ENCODE measurements at regions not wholly inside any gene's neighbourhood (a gene's known extent, or its start where the extent isn't known, plus 50 kb on each side); places are given as distances from the start of the nearest gene placed in this dataset.
"Not testable (repeated sequence)": the region's sequence is repeated elsewhere in the genome, so short reads cannot be mapped to it uniquely, and the experiment has no call there.

DNA sequence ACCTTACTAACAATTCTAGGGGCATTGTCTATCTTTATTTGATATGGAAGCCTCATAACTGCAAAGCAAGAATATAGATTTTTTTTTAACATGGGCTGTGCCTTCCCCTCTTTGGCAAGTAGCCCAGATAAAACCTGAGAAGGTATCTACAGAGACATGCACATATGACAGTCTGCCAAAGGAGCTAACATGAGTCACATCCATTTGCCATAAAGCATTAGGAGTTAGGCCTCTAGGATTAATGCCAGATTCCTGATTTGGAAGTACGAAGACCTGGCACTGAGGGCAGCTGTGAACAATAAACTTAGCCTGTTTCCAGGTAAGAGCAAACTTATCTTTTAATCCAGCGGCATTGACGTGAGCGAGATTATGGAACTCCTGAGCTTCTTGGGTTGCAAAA is 808.7 kb downstream of the SLC6A15 start:
- DNase-seq, result not testable (repeated sequence)

DNA sequence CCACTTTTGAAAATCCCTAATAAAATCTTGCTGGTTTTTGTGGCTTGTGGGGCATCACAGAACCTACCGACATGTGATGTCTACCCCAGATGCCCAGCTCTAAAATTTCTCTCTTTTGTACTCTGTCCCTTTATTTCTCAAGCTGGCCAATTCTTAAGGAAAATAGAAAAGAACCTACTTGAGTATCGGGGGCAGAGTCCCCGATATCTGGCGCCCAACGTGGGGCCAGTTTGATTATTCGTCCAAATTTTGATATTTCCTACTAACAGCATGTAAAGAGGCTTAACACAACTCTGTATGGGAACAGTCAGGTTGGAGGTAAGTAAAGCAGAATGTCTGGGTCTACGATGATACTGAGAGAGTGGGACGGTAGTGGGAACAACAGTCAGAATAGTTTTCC is 810.6 kb downstream of the SLC6A15 start:
- DNase-seq, result not testable (repeated sequence)

DNA sequence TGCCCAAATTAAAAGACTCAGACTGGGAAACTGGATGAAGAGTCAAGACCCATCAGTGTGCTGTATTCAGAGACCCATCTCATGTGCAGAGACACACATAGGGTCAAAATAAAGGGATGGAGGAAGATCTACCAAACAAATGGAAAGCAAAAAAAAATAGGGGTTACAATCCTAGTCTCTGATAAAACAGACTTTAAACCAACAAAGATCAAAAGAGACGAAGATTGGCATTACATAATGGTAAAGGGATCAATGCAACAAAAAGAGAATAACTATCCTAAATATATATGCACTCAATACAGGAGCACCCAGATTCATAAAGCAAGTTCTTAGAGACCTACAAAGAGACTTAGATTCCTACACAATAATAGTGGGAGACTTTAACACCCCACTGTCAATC is 813.0 kb downstream of the SLC6A15 start:
- not testable (repeated sequence) for DNase-seq

DNA sequence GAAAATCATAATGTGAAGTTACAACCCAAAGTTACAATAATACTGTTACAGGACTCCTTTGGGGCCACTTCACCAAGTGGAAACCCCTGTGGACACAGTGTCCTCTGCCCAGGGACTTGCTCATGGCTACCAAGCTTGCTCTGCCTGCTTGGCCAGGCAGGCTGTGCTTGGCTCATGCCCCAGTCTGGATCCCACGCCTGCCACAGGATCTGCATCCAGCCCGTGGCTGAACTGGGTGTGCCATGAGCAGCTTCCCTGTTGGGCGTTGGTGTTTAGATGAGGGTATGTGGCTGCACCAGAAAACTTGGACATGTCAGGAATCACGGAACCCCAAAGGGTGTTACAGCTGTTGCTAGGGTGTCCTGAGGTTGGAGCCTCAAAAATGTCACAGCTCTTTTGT is 820.9 kb downstream of the SLC6A15 start:
- no peak for DNase-seq

DNA sequence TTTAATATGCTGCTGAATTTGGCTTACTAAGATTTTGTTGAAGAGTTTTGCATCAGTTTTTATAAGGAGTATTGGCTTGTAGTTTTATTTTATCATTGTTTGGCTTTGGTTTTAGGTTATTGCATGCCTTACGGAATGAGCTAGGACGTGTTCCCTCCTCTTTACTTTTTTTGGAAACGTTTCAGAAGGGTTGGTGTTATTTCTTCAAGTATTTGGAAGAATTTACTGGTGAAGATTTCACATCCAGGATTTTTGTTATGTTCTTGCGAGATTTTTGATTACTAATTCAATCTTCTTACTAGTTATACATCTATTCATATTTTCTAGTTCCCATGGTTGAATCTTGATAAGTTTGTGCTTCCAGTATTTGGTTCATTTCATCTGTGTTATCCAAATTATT is 823.2 kb downstream of the SLC6A15 start:
- DNase-seq, result no peak

DNA sequence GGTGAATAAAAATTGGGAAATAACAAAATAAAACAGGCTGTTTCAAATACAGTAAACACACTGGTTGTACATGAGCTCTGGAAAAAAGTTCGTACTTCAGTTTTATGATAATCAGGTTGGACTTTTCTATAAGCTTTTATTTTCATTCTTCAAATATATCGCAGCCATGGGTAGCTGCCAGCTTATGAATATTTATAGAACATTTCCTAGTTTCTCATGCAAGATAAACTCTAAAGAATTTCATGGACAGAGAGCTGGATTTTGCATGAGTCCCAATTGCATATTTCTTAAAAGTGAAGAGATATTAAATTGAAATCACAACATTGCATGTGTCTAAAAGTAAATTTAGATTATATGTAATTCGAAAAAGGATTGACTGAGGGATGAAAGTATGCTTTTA is 827.6 kb downstream of the SLC6A15 start:
- no peak for DNase-seq

DNA sequence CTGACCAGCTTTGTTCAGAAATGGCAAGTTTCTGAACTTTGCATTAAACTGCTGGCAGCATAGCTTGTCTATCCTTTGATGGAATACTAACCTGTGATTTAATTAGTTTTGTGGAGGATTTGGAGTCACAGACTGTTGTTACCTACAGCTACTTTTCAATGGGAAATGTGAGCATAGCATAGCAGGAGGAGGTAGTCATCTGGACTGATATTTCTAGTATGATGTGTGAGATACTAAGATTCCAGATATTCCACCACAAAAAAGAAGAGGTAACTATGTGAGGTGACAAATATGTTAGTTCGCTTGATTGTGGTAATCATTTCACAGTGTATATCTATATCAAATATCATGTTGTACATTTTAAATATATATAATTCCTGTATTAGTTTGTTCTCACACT is 833.0 kb downstream of the SLC6A15 start:
- no peak for DNase-seq

DNA sequence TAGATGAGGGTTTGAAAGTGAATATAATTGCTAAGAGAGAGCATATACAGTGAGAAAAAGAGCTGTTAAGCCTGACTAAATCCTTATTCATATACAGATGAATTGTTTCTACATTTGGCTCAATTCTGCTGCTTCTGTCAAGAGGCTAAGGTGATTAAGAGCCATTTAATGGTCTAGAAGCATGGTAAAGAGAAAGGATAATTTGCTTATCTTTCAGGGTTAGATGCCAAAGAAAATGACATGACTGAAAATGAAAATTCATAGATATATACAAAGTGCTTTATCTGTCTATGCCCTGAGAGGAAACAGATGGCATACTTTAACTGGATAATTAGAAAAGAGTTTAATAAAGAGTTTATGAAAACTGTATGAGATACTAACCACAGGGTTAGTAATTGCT is 834.9 kb downstream of the SLC6A15 start:
- DNase-seq, result no peak

DNA sequence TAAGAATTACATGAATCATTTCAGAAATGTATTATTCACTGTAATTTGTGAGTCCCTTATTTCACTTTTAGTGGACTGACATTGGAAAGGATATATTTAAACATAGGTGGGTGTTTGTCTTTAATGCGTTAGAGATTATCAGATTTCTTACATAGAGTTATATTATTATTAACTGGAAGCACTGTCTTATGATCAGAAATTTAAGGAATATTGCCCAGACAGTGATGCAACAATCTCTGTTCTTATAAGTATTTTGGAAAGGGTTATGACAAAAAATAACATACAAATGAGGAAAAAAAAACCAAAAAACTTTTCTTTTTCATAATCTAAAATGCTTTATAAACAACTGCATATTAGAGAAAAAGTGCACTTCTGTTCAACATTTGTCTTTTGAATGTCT is 836.6 kb downstream of the SLC6A15 start:
- DNase-seq, result no peak

DNA sequence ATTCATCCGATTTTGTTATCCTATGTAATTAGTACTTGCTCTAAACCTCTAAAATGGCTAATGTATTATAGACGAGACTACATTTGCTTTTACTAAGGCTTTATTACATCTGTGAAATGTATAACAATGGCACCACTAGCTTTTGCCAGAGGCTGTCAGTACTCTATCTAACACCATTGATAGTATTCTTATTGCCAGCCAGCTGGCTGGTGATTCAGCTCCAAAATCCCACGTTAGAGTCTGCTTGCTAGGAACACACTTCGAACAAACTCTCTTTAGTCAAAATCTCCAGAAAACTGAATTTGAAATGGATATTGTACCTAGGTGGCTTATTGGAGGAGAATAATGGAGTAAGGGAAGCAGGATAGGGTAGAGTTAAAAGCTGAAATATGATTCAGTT is 839.2 kb downstream of the SLC6A15 start:
- DNase-seq, result no peak

DNA sequence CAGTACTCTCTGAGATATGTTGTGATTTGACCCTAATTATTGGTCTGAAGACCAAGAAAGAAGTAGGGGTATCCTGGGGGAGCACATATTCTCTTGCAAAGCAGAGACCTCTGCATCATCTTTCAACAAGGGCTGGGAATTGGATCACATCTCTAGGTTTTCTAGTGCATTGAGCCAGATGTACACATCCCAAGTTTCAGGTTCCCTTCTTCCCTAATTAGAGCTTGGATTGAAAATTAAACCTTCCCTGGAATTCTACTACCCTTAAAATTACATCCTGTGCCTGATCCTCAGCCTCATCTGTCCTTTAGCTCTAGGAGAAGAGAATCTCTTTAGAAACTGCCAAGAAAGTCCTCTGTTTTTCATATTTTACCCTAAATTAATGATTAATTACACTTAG is 839.6 kb downstream of the SLC6A15 start:
- DNase-seq, result no peak

DNA sequence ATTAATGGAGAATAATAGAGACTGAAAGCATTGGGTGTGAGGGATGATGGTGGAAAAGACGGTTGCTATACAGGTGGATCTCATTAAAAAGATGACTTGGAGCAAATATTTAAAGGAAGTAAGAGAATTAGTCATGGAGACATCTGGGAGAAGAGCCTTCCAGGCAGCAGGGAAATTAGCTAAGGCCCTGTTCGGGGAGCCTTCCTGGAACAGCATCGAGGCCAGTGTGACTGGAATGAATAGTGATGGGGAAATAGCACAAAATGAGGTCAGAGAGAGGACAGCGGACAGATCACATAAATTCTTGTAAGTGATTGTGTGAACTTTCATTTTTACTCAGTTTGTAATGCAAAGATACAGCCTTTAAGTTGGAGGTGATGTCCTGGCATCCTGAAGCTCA is 842.3 kb downstream of the SLC6A15 start:
- peak; percentile 12 for DNase-seq

DNA sequence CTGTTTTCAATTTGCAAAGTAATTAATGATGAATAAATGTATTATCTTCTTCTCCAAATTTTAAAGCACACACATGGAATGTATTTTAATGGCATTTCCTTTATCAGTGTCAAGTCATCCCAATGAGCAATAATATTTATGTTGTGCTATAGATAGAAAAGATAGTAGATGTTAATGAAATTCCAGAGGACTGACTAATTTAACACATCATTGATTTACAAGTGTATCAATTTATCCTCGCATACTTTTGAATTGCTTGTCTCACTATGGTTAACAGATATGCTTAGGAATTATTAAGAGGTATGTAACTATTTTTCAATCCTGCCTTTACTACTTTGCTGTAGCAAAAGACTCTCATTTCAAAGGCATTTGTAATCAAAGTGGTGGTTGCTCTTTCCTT is 842.9 kb downstream of the SLC6A15 start:
- DNase-seq, result no peak

DNA sequence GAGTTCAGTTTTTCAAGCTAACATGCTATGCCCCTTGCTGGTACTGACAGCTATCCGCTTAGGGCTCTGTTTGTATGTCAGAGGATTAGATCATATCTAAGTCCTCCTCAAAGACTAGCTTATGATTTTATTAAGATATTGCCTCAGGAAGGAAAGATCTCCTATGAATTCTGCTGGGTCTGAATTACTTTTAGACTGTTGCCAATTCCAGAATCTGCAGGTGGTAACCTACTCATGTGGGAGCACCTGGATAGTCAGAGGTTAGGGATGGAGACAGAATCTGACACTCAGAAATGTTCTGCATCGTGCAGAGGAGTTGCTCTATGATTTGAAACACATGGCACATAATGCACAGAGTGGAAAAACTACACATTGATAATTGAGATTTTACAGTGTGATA is 843.4 kb downstream of the SLC6A15 start:
- DNase-seq, result no peak

DNA sequence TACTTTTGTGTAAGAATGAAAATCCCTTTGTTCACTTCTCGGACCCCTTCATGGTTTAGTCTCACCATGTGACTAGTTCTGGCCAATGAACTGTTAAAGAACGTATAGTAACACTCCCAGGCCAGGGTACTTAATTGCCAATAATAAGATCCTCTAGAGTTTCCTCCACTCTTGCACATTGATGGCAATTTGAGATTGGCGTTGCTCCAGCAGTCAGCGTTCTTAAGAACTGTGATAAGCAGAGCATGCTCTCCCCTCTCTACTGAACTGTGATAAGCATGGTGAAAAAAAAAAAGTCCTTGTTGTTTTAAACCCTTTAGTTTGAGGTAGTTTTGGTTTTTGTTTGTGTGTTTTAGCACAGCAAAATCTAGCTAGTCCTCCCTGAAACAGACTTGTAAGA is 854.5 kb downstream of the SLC6A15 start:
- no peak for DNase-seq

DNA sequence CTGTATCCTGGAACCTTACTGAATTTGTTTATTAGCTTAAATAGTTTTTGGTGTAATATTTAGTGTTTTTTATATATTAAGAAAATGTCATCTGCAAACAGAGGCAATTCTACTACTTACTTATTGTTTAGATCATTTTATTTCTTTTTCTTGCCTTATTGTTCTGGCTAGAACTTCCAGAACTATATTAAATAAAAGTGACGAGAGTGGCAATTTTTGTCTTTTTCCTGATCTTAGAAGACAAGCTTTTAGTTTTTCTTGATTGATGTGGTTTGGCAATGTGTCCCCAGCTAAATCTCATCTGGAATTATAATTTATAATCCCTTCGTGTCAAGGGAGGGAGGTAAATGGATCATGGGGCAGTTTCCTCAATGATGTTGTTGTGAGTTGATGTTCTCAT is 857.8 kb downstream of the SLC6A15 start:
- DNase-seq, result no peak

DNA sequence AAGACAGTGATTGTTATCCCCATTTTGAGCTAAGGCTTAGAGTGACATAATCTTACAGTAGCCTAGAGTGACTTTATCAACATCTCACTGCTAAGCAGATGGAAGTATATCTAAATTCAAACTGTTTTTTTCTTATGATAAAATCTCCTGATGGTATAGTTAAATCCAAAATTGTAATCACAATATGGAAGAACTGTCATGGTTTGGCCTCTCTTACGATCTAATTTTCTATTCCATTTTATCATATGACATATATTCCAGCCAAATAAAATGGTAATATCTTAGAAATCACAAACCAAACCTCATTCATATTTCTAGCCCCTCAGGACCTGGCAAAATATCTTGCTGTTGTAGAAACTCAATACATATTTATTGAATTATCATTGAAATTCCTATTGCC is 864.7 kb downstream of the SLC6A15 start:
- no peak for DNase-seq

DNA sequence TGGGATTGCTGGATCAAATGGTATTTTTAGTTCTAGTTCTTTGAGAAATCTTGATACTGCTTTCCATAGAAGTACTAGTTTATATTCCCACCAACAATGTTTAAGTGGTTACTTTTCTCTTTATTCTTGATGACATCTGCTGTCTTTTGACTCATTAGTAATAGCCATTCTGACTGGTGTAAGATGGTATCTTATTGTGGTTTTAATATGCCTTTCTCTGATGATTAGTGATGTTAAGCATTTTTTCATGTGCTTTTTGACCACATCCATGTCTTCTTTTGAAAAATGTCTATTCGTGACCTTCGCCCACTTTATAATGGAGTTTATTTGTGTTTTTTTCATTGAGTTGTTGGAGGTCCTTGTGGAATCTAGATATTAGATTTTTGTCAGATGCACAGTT is 865.7 kb downstream of the SLC6A15 start:
- DNase-seq, result no peak

DNA sequence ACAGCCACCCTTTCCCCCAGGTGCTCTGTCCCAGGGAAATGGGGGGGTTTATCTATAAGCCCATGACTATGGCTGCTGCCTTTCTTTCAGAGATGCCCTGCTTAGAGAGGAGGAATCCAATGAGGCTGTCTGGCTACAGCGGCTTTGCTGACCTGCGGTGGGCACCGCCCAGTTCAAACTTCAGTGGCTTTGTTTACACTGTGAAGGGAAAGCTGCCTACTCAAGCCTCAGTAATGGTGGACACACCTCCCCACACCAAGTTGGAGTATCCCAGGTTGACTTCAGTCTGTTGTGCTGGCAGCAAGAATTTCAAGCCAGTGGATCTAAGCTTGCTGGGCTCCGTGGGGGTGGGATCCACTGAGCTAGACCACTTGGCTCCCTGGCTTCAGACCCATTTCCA is 869.2 kb downstream of the SLC6A15 start:
- no peak for DNase-seq

DNA sequence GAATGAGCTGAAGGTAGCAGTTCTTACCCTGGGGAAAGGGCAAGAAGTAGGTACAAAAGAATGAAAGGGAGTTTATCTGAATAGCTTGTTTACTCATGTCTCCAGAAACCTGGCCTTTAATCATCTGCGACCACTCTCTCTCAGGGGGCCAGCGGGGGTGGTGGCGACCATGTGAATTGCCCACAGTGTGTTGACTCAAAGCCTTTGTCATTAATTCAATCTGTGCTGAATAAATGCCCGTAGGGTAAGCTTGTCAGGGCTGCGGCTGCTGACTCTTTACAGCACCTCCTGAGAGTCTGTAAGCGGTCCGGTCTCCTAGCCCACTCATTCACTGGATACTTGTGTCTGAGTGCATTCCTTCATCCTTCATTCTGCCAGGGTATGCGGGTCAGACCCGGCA is 874.4 kb downstream of the SLC6A15 start:
- DNase-seq, result peak; percentile 61

DNA sequence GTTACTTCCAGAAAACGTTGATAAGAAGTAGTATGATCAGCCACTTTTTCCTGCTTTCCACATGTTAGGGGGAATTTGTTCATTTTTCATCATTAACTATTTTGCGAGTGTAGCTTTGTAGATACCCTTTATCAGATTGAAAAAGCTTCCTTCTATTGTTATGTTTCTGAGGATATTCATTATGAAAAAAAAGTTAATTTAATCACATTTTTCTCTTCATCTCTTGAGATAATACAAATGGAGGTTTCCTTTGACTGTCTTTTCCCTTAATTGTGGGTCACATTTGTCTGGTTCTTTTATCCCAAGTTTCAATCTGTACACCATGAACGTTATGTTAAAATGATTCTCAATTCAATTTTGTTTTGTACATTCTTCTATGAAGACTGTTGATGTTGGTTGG is 875.7 kb downstream of the SLC6A15 start:
- DNase-seq, result no peak

DNA sequence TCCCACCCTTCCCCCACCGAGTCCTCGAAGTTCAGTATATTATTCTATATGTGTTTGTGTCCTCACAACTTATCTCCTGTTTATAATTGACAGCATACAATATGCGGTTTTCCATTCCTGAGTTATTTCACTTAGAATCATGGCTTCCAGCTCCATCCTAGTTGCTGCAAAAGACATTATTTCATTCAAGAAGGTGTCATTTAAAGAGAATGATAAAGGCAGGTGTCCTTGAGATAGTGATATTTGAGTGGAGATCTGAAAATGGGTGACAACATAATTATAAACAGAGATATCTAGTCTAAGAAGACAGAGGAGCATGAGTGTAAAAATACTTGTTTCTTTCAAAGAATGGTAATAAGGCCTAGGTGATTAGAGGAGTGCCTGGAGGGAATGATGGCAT is 876.8 kb downstream of the SLC6A15 start:
- DNase-seq, result no peak

DNA sequence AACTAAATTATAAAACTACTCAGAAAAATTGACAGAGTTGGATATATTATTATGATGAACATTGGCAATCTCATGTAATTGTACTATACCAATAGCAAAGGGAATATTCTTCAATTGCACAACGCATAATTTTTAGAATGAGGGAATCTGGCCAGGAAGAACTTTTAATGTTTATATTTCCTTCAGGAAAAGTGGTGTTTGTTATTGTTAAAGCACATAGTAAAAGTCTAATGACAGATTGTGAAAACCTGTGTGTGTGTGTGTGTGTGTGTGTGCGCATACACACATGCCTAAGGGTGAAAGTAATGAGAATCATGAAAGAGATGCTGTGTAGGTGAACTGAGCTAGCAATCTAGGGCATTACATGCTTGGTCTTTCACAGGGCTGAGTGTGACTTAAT is 877.7 kb downstream of the SLC6A15 start:
- DNase-seq, result no peak

DNA sequence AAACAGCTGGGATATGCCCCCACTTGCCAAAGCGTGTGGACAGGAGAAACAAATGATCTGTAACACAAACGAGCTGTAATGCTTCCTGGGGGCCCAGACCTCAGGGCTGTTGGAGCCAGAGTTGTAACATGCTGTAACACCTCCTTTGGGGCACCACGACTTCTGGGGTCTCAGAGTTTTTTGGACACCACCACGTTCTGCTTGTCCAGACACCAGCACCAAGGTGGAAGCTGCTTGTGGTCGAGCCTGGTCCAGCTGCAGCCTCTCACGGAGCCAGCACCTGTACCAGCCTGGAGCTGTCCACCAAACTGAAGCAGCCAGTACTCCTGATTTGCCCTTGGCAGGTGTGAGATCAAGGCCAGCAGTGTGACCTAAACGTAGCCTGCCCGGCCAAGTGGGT is 879.4 kb downstream of the SLC6A15 start:
- no peak for DNase-seq

DNA sequence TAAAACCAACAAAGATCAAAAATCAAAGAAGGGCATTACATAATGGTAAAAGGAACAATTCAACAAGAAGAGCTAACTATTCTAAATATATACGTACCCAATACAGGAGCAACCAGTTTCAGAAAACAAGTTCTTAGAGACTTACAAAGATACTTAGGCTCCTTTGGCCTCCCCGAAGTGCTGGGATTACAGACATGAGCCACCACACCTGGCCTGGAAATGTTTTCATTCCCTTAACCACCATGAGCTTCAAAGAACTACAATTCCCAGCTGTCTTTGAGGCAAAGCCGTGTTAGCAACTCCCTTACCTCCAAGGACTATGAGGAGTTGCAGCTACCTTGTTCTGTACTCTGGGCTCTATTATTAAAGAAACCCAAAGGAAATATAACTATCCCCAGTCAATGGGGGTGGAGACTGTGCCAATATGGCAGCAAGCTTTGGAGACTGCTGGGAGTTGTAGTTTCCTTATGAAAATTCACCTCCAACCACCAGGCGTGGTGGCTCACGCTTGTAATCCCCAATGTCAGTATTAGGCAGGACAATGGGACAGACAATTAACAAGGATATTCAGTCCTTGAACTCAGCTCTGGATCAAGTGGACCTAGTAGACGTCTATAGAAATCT is 893.9 kb downstream of the SLC6A15 start:
- DNase-seq, result not testable (repeated sequence)

DNA sequence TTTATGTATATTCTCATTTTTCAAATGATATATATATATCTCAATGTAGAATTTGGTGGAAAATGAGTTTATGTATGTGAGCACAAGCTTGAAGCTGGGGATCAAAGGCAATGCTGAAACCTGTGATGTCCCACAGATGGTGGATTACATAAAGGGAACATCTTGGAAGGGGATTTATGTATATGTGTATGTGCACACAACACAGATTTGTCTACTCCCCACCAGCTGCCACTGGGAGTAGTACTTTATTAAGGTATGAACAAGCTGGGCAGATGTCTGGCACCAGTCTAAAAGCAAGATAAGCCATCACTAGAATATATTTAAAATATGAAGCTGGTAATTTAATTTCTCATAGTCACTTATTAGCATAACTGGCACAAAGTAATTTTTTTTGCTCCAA is 895.6 kb downstream of the SLC6A15 start:
- no peak for DNase-seq
